ENCODE measurements at regions not wholly inside any gene's neighbourhood (a gene's known extent, or its start where the extent isn't known, plus 50 kb on each side); places are given as distances from the start of the nearest gene placed in this dataset.
"Not testable (repeated sequence)": the region's sequence is repeated elsewhere in the genome, so short reads cannot be mapped to it uniquely, and the experiment has no call there.

GRCh38 chr2:192507836-192508450, 313.2 kb upstream of the TMEFF2 start:
- H3K27ac Mint-ChIP-seq, DNase-seq, H3K9me3 Mint-ChIP-seq, H3K36me3 Mint-ChIP-seq, H3K4me1 Mint-ChIP-seq, H3K27me3 Mint-ChIP-seq, H3K4me3 Mint-ChIP-seq: not testable (repeated sequence)

GRCh38 chr2:192500550-192501200, 305.9 kb upstream of the TMEFF2 start:
- H3K36me3 Mint-ChIP-seq = no peaks in the 10 kb centered on the region
- no peak overlapping the region for H3K4me3 Mint-ChIP-seq
- no peaks in the 10 kb centered on the region for H3K9me3 Mint-ChIP-seq
- no peak overlapping the region for H3K27ac Mint-ChIP-seq
- no peaks in the 10 kb centered on the region for H3K27me3 Mint-ChIP-seq
- peak; percentile 36 for DNase-seq
- H3K4me1 Mint-ChIP-seq = no peaks in the 10 kb centered on the region

DNA sequence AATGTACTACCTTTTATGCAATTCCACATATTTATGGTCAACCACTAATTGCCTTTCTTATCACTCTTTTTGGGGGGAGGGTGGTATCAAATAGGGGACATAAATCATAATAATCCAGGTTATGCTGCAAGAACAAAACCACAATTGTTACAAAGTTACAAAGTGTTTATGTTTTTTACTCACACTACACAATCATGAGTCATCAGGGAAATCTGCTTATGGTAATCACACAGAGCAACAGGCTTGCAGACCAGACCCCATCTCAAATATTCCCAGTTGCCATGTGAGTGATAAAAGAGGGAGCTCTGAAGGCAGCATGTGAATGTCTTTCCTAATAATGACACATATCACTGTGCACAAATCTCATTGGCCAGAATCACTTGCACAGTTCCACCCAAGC, 304.7 kb upstream of the TMEFF2 start:
- H3K9me3 Mint-ChIP-seq = no peaks in the 10 kb centered on the region
- DNase-seq = no peak

GRCh38 chr2:192498747-192499146, 304.0 kb upstream of the TMEFF2 start:
- Mint-ChIP-seq H3K4me3 (no peak overlapping the region), H3K27me3 (no peaks in the 10 kb centered on the region), H3K4me1 (no peaks in the 10 kb centered on the region), H3K27ac (no peak overlapping the region), H3K36me3 (no peaks in the 10 kb centered on the region), H3K9me3 (no peaks in the 10 kb centered on the region)
- no peak for DNase-seq

More for the DNA sequence above, 304.7 kb upstream of the TMEFF2 start:
- H3K27ac Mint-ChIP-seq = no peak overlapping the region
- no peaks in the 10 kb centered on the region for H3K27me3 Mint-ChIP-seq
- H3K4me1 Mint-ChIP-seq = no peaks in the 10 kb centered on the region
- H3K4me3 Mint-ChIP-seq = no peak overlapping the region
- H3K36me3 Mint-ChIP-seq = no peaks in the 10 kb centered on the region

DNA sequence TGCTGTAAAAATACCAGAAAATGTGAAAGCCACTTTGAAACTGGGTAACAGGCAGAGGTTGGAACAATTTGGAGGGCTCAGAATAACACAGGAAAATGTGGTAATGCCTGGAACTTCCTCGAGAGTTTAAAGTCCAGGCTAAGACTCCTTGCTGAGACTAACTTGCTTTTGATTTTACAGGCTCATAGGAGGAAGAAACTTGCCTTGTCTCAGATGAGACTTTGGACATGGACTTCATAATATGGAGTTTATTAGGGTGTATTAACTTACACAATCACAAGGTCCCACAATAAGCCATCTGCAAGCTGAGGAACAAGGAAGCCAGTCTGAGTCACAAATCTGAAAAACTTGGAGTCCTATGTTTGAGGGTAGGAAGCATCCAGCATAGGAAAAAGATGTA, 293.4 kb upstream of the TMEFF2 start:
- not testable (repeated sequence) for H3K9me3 Mint-ChIP-seq, DNase-seq, H3K4me1 Mint-ChIP-seq, H3K27me3 Mint-ChIP-seq, H3K27ac Mint-ChIP-seq, H3K36me3 Mint-ChIP-seq, H3K4me3 Mint-ChIP-seq

- Mint-ChIP-seq H3K36me3 (no peaks in the 10 kb centered on the region), H3K27ac (no peak overlapping the region)
- no peak for DNase-seq
Observed at GRCh38 chr2:192487636-192488035, 292.9 kb upstream of the TMEFF2 start.

GRCh38 chr2:192484903-192485302, 290.2 kb upstream of the TMEFF2 start:
- DNase-seq = no peak
- H3K4me3 Mint-ChIP-seq = no peak overlapping the region
- no peak overlapping the region for H3K27ac Mint-ChIP-seq
- no peaks in the 10 kb centered on the region for H3K36me3 Mint-ChIP-seq
- no peaks in the 10 kb centered on the region for H3K27me3 Mint-ChIP-seq
- no peaks in the 10 kb centered on the region for H3K4me1 Mint-ChIP-seq
- no peaks in the 10 kb centered on the region for H3K9me3 Mint-ChIP-seq

More at GRCh38 chr2:192487636-192488035, 292.9 kb upstream of the TMEFF2 start:
- Mint-ChIP-seq H3K4me1 (no peaks in the 10 kb centered on the region), H3K9me3 (peaks cover 3% of the 10 kb centered on the region), H3K27me3 (no peaks in the 10 kb centered on the region), H3K4me3 (no peak overlapping the region)

DNA sequence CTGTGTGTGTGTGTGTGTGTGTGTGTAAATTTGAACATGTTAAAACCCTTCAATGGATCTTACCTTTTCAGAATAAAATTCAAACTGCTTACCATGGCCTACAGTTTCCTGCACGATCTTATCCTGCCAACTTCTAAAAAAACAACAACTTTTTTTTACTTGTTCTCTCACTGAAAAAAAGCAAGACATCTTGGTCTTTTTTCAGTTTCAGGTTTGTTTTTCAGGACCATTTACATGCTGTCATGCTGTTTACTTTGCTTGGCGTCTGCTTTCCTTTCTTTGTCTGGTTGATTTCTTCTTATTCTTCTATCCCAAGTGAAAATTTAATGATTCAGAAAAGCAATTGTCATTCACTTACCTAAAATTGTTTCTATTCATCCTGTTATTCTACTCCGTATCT, 286.3 kb upstream of the TMEFF2 start:
- no peaks in the 10 kb centered on the region for H3K4me1 Mint-ChIP-seq
- no peak overlapping the region for H3K27ac Mint-ChIP-seq
- H3K9me3 Mint-ChIP-seq = peaks cover under 1% of the 10 kb centered on the region
- no peaks in the 10 kb centered on the region for H3K36me3 Mint-ChIP-seq
- no peak for DNase-seq
- H3K27me3 Mint-ChIP-seq = no peaks in the 10 kb centered on the region
- H3K4me3 Mint-ChIP-seq = no peak overlapping the region

- no peaks in the 10 kb centered on the region for H3K36me3 Mint-ChIP-seq
- no peaks in the 10 kb centered on the region for H3K4me1 Mint-ChIP-seq
- DNase-seq = no peak
- H3K27ac Mint-ChIP-seq = no peak overlapping the region
- H3K9me3 Mint-ChIP-seq = peaks cover 5% of the 10 kb centered on the region
- no peak overlapping the region for H3K4me3 Mint-ChIP-seq
- no peaks in the 10 kb centered on the region for H3K27me3 Mint-ChIP-seq
Observed at GRCh38 chr2:192473331-192473730, 278.6 kb upstream of the TMEFF2 start.

DNA sequence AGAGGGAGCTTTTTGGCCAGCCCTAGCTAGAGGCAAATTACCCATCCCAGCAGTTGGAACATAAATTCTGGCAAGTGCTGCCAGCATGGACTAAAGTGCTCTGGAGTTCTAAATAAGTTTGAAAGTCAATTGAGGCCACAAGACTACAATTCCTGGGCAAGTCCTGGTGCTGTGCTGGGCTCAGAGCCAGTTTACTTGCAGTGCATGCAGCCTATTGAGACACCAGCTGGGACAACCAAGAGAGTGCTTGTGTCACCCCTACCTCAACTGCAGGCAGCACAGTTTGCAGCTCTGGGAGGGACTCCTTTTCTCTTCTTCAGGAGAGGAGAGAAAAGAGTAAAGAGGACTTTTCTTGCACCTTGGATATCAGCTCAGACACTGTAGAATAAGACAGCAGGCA, 277.2 kb upstream of the TMEFF2 start:
- no peaks in the 10 kb centered on the region for H3K36me3 Mint-ChIP-seq
- no peaks in the 10 kb centered on the region for H3K27me3 Mint-ChIP-seq
- no peaks in the 10 kb centered on the region for H3K4me1 Mint-ChIP-seq
- H3K4me3 Mint-ChIP-seq = no peak overlapping the region
- peaks cover 5% of the 10 kb centered on the region for H3K9me3 Mint-ChIP-seq
- no peak overlapping the region for H3K27ac Mint-ChIP-seq
- no peak for DNase-seq

GRCh38 chr2:192469612-192470011, 274.9 kb upstream of the TMEFF2 start:
- Mint-ChIP-seq H3K9me3 (peaks cover 3% of the 10 kb centered on the region), H3K4me3 (no peak overlapping the region), H3K27ac (no peak overlapping the region), H3K4me1 (no peaks in the 10 kb centered on the region), H3K27me3 (no peaks in the 10 kb centered on the region), H3K36me3 (no peaks in the 10 kb centered on the region)
- DNase-seq = no peak

GRCh38 chr2:192467953-192468660, 273.4 kb upstream of the TMEFF2 start:
- Mint-ChIP-seq H3K27me3 (no peaks in the 10 kb centered on the region), H3K4me1 (no peaks in the 10 kb centered on the region), H3K36me3 (no peaks in the 10 kb centered on the region), H3K4me3 (no peak overlapping the region), H3K9me3 (no peaks in the 10 kb centered on the region), H3K27ac (no peak overlapping the region)
- DNase-seq = no peak

- Mint-ChIP-seq H3K9me3 (no peaks in the 10 kb centered on the region), H3K27ac (no peak overlapping the region), H3K4me1 (no peaks in the 10 kb centered on the region), H3K27me3 (no peaks in the 10 kb centered on the region), H3K36me3 (no peaks in the 10 kb centered on the region), H3K4me3 (no peak overlapping the region)
- DNase-seq = no peak
Observed at GRCh38 chr2:192465141-192465540, 270.4 kb upstream of the TMEFF2 start.

DNA sequence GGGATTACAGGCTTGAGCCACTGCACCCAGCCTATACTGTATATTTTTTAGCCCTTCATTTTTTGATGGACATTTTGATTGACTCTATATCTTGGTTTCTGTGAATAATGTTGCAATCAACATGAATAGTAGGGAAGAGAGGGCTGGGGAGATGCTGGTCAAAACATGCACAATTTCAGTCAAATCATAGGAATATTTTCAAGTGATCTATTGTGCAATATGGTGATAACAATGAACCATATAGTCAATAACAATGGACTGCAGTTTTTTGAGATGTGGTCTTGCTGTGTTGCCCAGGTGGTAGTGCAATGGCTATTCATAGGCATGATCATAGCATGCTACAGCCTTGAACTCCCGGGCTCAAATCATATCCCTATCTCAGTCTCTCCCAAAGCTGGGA, 264.7 kb upstream of the TMEFF2 start:
- H3K27me3 Mint-ChIP-seq = no peaks in the 10 kb centered on the region
- H3K4me3 Mint-ChIP-seq = no peak overlapping the region
- H3K27ac Mint-ChIP-seq = no peak overlapping the region
- no peaks in the 10 kb centered on the region for H3K4me1 Mint-ChIP-seq
- DNase-seq = no peak
- no peaks in the 10 kb centered on the region for H3K9me3 Mint-ChIP-seq
- no peaks in the 10 kb centered on the region for H3K36me3 Mint-ChIP-seq

DNA sequence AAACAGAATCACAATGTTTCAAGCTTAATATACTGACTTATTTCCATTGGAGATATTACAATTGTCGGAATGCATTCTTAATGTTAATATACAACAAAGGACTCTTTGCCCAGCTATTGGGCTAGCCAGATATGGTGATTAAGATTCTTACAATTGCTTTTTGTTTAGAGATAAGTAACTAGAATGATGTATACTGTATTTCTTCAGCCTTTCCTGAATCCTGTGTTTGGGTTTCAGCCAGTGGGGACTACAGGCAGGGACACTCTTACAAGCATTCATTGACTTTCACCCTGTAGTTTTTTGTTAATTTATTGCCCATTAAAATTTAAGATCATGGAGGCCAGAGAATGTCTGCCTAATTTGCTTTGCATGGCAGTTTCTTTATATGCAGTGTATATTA, 254.1 kb upstream of the TMEFF2 start:
- no peak for DNase-seq
- no peaks in the 10 kb centered on the region for H3K36me3 Mint-ChIP-seq
- no peak overlapping the region for H3K4me3 Mint-ChIP-seq
- no peaks in the 10 kb centered on the region for H3K9me3 Mint-ChIP-seq
- no peaks in the 10 kb centered on the region for H3K27me3 Mint-ChIP-seq
- no peak overlapping the region for H3K27ac Mint-ChIP-seq
- H3K4me1 Mint-ChIP-seq = no peaks in the 10 kb centered on the region
